GM19438 (cell line): ENCODE measurements at regions not wholly inside any gene's neighbourhood (a gene's known extent, or its start where the extent isn't known, plus 50 kb on each side); places are given as distances from the start of the nearest gene placed in this dataset.

Experiments used
- ATAC-seq: cut with Tn5 transposase; IDR thresholded peaks from one replicate; pipeline ENCODE4 v1.9.1; 2021; ENCODE audit warnings: low read depth; ENCODE audit not compliant: unreplicated experiment

DNA sequence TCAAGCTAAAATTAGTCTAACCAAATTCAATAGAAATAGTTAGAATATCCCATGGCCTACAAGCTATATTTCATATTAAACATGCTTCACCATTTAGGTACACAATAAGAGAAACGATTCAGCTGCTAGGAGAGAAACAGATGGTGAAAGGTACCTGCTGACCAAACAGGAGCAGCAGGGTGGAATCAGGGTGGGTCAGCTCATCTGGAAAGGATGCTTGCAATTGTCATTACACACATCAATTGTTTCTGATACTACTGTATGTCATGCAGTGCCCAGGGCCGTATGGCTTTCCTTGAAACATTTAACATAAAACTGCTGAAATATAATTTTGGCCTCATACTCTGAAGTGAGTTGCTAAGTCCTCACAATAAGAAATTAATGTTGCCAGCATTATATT lies 776.0 kb downstream of the DACH1 start:
- ATAC-seq: no peak

DNA sequence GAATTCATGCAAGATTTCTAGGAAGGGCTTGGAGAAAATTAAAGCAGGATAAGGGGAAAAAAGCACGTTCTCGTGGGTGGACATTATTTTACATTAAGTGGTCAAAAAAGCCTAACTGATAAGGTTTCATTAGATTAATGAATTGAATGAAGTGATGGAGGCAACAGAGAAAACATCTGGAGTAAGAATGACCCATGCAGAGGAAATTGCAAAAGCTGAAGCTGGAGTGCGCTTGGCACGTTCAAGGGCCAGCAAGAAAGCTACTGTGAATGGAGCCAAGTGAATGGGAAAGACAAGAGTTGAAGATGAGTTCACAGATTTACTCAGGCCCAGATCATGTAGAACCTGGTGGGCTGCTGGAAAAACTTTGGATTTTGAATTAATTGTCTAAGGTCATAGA lies 777.9 kb downstream of the DACH1 start:
- no peak for ATAC-seq

- ATAC-seq: no peak
These were observed 779.6 kb downstream of the DACH1 start for GRCh38 chr13:71087432-71087831.

- ATAC-seq: no peak
These were observed 780.0 kb downstream of the DACH1 start for GRCh38 chr13:71087006-71087405.

GRCh38 chr13:71082631-71083030 lies 784.4 kb downstream of the DACH1 start:
- ATAC-seq: no peak

GRCh38 chr13:71079638-71080037 lies 787.4 kb downstream of the DACH1 start:
- ATAC-seq: no peak

DNA sequence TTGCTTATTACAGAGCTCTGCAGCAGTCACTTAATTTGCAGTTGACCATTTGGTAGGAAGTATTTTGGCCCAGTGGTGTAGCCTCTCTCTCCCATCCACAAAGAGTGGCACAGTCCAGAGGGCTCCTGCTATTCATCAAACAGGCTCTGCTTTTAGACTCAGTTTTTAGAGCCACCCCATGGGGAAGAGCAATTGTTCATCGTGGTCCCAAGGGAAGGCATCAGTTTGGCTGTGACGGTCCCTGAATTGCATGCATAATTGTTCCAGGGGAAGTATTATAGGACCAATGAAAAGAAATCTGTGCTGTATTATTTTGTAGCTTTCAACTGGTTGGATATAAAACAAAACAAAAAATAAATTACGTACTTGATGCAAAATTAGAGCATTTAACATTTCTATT lies 799.0 kb downstream of the DACH1 start:
- no peak for ATAC-seq

GRCh38 chr13:71067165-71067815 lies 799.7 kb downstream of the DACH1 start:
- ATAC-seq: no peak

DNA sequence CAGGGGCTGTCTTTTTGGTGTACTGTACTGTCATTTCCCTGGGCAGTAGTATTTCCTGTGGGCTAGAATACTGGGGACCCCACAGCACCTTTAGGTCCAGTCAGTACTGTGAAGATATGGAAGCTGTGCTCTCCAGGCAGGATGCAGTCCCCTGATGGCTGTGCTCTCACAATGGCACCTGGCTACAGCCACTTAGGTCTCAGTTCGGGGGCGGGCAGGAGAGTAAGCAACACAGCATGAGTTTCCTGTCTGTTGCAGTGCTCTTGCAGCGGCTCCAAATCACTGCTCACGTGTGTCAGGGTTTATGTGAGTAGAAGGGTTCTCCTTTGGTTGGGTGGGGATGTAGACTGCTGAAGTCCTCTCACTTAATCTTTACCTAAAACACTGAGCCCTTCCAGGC lies 810.4 kb downstream of the DACH1 start:
- no peak for ATAC-seq

DNA sequence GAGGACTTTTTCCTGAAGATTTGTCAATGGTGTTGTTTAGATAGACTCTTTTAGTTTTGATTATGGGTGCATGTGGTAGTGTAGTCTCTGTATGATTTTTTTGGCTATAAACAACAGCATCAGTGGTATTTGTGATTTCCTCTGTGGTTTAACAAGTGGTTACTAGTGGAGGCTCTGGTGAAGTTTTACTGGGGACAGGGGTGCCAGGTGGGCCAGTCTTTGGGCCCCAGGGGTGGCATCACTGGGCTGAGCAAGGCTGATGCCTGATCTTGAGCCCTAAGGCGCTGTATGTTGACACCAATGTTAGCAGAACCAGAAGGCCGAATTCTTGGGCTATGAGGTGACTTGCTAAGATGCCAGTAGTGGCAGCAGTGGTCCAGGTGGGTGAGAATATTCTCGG lies 811.4 kb downstream of the DACH1 start:
- no peak for ATAC-seq

DNA sequence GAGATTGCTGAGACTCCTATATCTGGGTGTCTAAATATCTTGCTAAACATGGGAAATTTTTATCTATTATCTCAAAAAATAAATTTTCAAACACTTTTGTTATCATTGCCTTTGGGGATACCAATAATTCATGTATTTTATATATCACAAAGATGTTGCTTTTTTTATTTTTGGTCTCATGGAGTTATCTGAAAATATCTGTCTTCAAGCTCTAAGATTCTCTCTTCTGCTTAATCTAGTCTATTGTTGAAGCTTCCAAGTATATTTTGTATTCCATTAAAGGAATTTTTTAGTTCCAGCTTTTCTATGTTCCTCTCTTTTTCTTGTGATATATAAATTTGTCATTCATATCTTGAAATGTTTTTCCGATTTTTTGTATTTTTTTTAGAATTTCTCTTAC lies 812.0 kb downstream of the DACH1 start:
- no peak for ATAC-seq

DNA sequence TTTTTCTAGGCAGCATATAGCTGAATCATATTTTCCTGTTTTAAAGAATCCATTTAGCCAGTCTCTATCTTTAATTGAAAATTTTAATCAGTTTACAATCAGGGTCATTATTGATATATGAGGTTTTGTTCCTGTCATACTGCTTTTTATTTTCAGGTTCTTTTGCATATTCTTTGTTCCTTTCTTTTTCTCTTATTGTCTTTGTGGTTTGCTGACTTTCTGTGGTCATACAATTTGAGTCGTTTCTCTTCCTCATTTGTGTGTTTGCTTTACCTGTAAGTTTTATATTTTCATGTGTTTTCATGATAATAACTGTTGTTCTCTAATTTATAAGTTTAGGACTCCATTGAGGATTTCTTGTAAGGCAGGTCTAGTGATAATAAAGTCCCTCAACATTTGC lies 812.6 kb downstream of the DACH1 start:
- ATAC-seq: no peak

DNA sequence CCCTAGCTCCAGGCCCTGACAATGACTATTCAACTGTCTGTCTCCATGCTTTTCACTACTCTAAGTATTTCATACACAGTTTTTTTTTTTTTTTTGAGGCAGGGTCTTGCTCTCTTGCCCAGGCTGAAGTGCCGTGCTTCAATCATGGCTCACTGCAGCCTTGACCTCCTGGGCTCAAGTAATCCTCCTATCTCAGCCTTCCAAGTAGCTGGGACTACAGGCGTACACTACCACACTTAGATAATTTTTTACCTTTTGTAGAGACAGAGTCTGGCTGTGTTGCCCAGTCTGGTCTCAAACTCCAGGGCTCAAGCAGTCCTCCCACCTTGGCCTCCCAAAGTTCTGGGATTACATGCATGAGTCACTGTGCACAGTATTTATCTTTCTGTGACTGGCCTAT lies 815.4 kb downstream of the DACH1 start:
- no peak for ATAC-seq

DNA sequence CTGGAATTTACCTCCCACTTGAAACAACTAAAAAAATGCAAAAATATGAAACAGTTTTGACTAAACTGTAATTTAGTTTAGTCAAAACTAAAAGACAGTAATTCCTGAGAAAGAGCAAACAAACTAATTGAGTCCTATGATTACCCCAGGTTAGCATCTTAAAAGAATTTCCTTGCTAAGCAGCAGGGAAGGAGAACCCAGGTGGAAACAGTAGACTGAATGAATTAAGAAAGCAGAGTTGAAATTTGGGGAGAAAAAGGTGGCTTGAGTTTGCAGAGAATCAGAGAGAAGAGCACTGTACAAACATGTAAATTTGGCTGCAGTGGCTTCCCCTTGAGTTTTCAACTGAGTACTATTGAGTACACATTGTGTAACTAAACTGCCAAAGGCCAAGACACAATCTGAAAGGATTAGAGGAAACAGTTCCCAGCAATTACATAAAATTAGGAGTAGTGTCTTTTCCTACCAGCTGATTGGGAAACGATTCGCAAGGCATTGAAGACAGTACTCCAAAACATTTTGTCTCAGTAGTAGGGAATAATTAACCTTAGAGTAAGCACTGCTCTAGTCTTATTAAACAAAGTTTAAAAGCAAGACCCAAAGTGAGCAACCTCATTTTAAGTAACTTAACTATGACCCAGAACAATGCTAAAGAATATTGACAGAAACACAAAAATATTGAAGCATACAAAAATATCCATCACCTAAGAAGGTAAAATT lies 820.5 kb downstream of the DACH1 start:
- no peak for ATAC-seq

- ATAC-seq: no peak
These were observed 821.9 kb downstream of the DACH1 start for GRCh38 chr13:71045101-71045500.

DNA sequence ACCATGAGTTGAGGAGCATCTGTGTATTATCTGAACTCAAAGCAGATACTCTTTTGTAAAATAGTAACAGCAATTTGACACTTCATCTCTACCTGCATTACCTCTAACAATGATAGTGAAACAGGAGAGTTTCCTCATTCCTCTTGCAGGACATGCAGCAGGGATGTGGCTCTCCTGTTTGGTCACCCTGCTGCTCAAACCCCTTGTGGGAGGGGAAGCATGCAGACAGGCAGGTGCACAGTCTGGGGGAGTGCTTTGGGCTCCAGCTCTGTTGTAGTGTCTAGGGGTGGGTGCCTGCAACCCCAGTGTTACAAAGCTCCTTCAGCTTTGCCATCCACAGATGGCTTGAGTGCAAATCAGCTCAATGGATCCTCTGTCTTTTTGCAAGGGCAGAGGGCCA lies 827.6 kb downstream of the DACH1 start:
- ATAC-seq: no peak

DNA sequence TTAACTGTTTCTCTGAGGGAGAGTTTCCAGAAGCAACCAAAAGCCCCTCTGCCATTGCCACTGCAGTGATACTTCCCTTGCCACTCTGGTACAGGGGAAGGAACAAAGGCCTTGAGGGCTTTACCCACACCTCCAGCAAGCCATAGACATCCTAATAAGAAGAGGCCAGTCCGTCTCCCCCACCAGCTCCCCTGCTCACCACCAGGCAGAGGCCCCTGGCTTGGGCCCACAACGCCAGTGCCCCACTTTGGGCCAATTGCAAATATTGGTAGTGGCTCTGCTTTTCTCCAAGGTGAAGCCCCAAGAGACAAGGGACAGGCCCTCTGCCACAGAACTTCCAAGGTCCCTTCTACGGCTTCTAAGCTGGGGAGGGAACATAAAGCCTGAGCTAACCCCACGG lies 833.0 kb downstream of the DACH1 start:
- ATAC-seq: no peak

DNA sequence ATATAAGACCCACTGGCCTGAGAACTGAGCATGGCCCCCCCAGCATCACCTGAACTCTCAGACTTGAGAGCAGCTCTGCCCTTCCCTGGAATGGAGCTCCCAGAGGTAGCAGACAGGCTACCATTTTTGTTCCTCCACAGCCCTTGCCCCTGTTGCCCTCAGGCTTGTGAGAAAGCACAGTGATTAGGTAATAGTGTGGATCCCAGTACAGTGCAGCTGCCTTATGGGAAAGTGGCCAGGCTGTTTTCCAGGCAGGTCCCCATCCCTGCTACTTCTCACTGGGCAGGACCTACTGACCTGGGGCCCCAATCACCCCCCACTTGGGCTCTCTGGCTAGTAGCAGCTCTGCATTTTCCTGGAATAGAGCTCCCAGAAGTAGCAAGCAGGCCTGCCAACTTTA lies 834.0 kb downstream of the DACH1 start:
- ATAC-seq: no peak

- no peak for ATAC-seq
These were observed 836.2 kb downstream of the DACH1 start for GRCh38 chr13:71030784-71031183.

DNA sequence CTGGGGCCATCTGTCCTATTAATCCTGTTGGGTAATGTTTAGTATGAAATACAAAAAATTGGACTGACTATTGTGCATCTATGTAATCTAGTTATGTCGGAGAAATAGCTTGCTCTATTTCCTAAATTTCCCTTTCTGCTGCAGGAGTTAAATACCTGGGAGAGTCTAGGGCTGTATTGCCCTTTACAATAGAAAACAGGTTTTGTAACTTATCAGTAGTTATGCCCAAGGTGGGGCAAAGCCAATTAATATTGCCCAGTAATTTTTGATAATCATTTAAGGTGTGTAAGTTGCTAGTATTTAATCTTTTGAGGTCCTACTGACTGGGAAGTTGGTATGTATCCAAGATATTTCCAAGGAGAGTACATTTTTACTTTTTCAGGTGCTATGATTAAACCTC lies 838.1 kb downstream of the DACH1 start:
- ATAC-seq: no peak

GRCh38 chr13:71021825-71022422 lies 845.1 kb downstream of the DACH1 start:
- ATAC-seq: no peak

- no peak for ATAC-seq
These were observed 848.0 kb downstream of the DACH1 start for GRCh38 chr13:71018995-71019394.
